Ovary (tissue), 3 donors: ENCODE measurements at regions not wholly inside any gene's neighbourhood (a gene's known extent, or its start where the extent isn't known, plus 50 kb on each side); places are given as distances from the start of the nearest gene placed in this dataset.

Experiments used
- CTCF ChIP-seq, 3 donors: fragments of 450-650 bp in 2 of 3; fragments of 200-600 bp in 1 of 3; IDR thresholded peaks; one replicate each; pipeline versions ENCODE4 v1.5.1 to v1.8.0; 2016 to 2022; ENCODE audit warnings: antibody characterized with exemption in 3 of 3, mild to moderate bottlenecking in 1 of 3
- POLR2A ChIP-seq: fragments of 450-650 bp; IDR thresholded peaks from one replicate; pipeline ENCODE4 v1.6.1; 2017; ENCODE audit warnings: antibody characterized with exemption, mild to moderate bottlenecking, moderate library complexity
- donor health status: DM: no; HTN: no; CAD: no.

DNA sequence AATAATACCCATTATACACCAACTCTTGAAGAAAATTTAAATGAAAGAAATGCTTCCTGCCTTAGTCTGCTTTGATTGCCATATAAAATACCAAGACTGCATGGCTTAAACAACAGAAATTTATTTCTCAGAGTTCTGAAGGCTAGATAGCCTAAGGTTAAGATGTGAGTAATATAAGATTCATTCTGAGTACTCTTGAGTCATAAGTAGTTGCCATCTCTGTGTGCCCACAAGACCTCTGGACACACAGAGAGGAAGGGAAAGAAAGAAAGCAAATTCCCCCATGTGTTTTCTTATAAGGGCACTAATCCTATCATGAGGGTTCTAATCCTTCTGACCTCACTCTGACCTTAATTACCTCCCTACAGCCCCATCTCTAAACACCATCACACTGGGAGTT lies 201.2 kb downstream of the PTN start:
- TF ChIP-seq CTCF (IDR thresholded peaks at IDR 0.05) (no peak), POLR2A (no peak)
